IPS DF 4.7 (cell line): ENCODE measurements at regions not wholly inside any gene's neighbourhood (a gene's known extent, or its start where the extent isn't known, plus 50 kb on each side); places are given as distances from the start of the nearest gene placed in this dataset.
A peak's percentile ranks its signal among the peaks of the same experiment; 100 is the strongest.

Source experiments
- DNase-seq: peaks from one replicate; pipeline ENCODE4 v3.0.0-alpha.2; 2013; ENCODE audit warnings: low spot score; ENCODE audit errors: extremely low read depth

GRCh38 chr6:92827104-92827503 is 592.3 kb downstream of the EPHA7 start:
- DNase-seq: no peak

GRCh38 chr6:92826633-92827032 is 592.7 kb downstream of the EPHA7 start:
- DNase-seq: no peak

GRCh38 chr6:92822222-92822621 is 597.1 kb downstream of the EPHA7 start:
- DNase-seq: no peak

- DNase-seq: no peak
Measured at GRCh38 chr6:92820601-92821000, 598.8 kb downstream of the EPHA7 start.

- peak; percentile 49 for DNase-seq
Measured at GRCh38 chr6:92810913-92811312, 608.4 kb downstream of the EPHA7 start.

- no peak for DNase-seq
Measured at GRCh38 chr6:92806254-92806653, 613.1 kb downstream of the EPHA7 start.

GRCh38 chr6:92791403-92791802 is 628.0 kb downstream of the EPHA7 start:
- DNase-seq: no peak

- no peak for DNase-seq
Measured at GRCh38 chr6:92790381-92790780, 629.0 kb downstream of the EPHA7 start.

GRCh38 chr6:92784235-92784634 is 635.1 kb downstream of the EPHA7 start:
- no peak for DNase-seq

GRCh38 chr6:92779746-92780145 is 639.6 kb downstream of the EPHA7 start:
- no peak for DNase-seq

GRCh38 chr6:92777146-92777740 is 642.1 kb downstream of the EPHA7 start:
- DNase-seq: no peak

- no peak for DNase-seq
Measured at GRCh38 chr6:92770540-92770939, 648.8 kb downstream of the EPHA7 start.

GRCh38 chr6:92767101-92767500 is 652.3 kb downstream of the EPHA7 start:
- no peak for DNase-seq

- no peak for DNase-seq
Measured at GRCh38 chr6:92763680-92764079, 655.7 kb downstream of the EPHA7 start.

- no peak for DNase-seq
Measured at GRCh38 chr6:92763274-92763584, 656.1 kb downstream of the EPHA7 start.

GRCh38 chr6:92762443-92763273 is 656.7 kb downstream of the EPHA7 start:
- no peak for DNase-seq

- DNase-seq: no peak
Measured at GRCh38 chr6:92759178-92759577, 660.2 kb downstream of the EPHA7 start.

- DNase-seq: no peak
Measured at GRCh38 chr6:92757925-92758324, 661.4 kb downstream of the EPHA7 start.

GRCh38 chr6:92756912-92757311 is 662.4 kb downstream of the EPHA7 start:
- DNase-seq: no peak

- no peak for DNase-seq
Measured at GRCh38 chr6:92753956-92754355, 665.4 kb downstream of the EPHA7 start.

- DNase-seq: no peak
Measured at GRCh38 chr6:92752114-92752513, 667.2 kb downstream of the EPHA7 start.

- DNase-seq: no peak
Measured at GRCh38 chr6:92748131-92748530, 671.2 kb downstream of the EPHA7 start.

GRCh38 chr6:92737983-92738382 is 681.4 kb downstream of the EPHA7 start:
- DNase-seq: no peak
